ENCODE measurements at regions not wholly inside any gene's neighbourhood (a gene's known extent, or its start where the extent isn't known, plus 50 kb on each side); places are given as distances from the start of the nearest gene placed in this dataset.
"Not testable (repeated sequence)": the region's sequence is repeated elsewhere in the genome, so short reads cannot be mapped to it uniquely, and the experiment has no call there.

DNA sequence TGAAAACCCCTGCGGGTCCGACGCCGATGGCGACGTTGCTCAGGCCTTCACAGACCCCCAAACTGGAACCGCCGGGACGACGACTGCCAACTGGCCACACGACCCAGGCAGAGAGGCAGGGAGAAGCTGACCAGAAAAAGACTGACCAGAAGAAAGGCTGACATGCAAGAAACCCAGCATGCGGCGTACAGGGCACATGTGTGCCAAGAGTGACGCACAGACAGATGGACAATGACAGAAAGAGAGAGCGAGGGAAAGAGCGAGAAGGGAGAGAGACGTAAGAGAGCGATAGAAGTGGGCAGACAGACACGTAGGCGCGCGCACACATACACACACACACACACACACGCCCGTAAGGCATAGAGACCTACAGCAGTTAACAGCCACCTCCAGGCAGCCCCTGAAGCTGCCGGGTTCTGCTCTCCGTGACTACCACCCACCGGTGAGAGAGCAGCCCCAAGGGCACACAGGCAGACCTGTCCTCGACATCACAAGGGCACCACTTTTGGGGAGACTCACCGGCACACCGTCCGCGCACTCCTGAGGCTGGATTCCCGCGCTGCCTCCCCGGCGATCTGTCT lies 67.2 kb upstream of the ZNF527 start:
- DNase-seq (ENCODE audit: low read depth in 2 of 2, low spot score in 1 of 2), result no peak

DNA sequence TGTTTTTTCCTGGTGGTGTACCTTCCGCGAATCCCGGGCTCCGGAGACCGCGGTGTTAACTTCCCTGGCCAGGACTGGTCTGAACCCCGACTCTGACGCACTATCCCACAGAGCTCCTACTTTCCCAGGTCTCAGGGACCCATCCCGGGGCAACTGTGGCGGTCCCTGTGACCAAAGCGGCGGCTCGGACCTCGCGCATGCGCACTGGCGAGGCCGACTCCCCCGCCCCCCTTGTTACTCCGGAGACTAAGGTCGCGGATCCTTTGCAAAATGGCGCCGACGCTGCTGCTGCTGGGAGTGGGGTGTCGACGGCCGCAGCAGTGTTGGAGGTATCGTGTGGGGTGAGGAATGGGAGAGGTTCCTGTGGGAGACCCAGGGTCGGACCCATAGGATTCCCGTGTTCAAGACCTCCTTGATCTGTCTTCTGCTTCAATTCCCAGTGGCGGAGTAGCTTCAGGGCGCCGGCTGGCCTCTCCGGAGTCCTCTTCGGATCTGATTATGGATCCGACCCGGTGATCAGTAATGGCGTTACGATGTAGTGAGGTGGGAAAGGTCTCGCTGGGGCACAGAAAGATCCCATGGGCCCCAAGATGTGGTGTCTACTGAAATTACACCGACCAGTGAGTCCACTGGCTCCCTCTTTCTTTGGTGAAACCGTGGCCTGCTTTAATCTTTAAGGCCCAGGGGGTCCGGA lies 66.6 kb upstream of the ZNF527 start:
- no peak for DNase-seq (ENCODE audit: low read depth in 2 of 2, low spot score in 1 of 2)

DNA sequence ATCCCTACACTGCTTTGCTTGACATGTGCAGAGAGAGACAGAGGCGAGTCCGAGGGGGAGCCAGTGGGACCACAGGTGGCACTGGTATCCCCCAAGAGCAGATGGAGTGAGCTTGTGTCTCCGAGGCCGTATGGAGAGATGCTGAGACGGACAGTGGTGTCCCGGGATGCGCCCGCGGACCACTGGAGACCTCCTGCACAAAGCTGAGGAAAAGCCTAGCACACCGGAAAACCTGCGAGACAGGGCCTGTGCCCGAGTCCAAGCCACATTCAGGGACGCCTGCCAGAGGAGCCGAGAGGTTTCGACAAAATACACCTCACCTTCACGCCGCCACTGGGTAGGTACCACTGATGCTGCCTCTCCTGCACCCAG lies 66.0 kb upstream of the ZNF527 start:
- no peak for DNase-seq (ENCODE audit: low read depth in 2 of 2, low spot score in 1 of 2)

DNA sequence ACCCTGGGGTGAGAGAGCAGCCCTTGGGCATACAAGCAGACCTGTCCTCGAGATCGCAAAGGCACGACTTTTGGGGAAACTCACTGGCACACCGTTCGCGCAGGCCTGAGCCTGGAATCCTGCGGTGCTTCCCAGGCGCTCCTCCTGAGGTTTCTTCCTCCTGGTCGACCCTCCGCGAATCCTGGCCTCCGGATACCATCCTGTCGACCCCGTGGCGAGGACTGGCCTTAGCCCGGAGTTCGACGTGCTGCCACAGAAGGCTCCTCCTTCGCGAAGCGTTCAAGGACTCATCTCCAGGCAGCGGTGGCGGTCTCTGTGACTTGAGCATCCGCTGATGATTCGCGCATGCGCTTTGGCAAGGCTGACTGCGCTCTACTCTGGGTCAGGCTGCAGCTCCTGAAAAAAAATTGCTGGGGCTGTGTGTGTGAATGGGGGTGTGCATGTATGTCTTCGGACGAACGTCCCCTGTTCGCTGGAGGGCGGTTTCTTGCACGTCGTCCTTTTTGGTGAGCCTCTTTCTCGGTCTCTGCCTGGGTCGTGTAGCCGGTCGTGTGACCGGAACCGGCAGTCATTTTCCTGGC lies 64.4 kb upstream of the ZNF527 start:
- DNase-seq (ENCODE audit: low read depth in 2 of 2, low spot score in 1 of 2), result no peak

DNA sequence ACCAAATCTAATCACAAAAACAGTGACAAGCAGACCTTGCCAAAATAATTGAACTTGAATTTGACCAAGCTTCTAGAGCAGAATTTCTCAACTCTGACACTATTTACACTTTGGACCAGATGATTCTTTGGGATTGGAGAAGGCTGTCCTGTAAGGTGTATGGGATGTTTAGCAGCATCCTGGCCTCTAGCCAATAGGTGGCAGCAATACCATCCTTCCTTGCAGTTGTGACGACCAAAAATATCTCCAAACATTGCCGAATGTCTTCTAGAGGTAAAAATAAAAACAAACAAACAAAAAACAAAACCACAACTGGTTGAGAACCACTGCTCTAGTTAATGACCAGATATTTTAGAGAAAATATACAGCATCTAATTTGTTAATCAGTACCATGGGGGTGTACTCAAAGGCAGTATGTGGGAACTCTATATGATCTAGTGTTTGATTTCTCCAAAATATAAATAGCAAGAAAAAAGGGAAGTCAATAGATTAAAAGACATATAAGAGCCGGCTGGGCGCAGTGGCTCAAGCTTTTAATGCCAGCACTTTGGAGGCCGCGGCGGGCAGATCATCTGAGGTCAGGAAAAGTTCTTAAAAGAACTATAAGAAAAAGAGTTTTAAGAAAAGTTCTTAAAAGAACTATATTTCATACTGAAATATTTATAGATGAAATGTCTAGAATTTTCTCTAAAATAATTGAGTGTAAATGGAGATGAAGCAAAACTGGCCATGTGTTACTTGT lies 60.9 kb upstream of the ZNF527 start:
- no peak for DNase-seq (ENCODE audit: low read depth in 2 of 2, low spot score in 1 of 2)

DNA sequence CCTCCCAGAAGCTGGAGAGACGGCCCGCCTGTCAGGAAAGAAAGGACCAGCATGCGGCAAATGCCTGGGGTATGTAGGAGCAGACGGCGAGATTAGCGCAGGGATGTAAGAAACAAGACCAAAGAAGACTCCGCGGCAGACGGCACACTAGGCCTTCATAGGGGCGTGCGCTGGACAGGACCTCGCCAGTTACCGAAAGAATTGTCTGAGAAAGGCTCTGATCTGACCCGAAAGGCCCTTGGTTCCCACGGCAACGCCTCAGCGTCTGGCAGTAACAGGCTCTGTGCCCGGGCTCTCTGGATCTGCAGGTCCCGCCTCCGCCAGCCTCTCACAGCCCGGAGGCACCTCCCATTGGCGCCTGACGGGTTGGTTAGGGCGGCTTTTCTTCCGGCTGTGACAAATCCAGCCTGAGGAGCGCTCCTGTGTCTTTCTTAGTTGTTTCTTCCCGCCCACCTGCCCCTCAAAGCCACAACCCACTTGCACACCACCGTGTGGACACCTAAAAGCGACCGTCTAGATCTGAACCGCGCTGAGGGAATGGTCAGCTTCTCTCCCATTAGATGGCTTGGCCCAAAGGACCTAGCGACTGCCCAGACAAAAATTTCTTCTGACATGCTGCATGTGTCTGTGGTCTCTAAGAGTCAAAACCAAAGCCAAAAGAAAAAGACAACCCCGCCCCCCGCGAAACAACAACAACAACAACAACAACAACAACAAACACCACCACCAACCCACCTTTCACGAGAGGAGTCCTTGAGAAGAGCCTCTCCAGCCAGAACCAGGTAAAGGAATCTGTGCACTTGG lies 58.2 kb upstream of the ZNF527 start:
- peak in 1 of 2 donors; percentile 23 for DNase-seq (ENCODE audit: low read depth in 2 of 2, low spot score in 1 of 2)

DNA sequence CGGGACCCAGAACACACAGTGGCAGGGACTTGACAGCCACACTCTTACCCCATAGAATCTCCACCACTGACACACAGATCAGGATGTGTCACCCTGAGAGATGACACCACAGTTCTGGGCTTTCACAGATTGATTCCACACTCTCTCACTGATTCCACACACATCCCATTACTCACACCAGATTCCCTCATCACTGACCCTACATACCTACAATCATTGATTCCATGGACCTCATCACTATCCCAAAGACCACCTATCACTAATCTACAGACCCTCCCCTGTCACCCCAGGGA lies 57.6 kb upstream of the ZNF527 start:
- no peak for DNase-seq (ENCODE audit: low read depth in 2 of 2, low spot score in 1 of 2)

DNA sequence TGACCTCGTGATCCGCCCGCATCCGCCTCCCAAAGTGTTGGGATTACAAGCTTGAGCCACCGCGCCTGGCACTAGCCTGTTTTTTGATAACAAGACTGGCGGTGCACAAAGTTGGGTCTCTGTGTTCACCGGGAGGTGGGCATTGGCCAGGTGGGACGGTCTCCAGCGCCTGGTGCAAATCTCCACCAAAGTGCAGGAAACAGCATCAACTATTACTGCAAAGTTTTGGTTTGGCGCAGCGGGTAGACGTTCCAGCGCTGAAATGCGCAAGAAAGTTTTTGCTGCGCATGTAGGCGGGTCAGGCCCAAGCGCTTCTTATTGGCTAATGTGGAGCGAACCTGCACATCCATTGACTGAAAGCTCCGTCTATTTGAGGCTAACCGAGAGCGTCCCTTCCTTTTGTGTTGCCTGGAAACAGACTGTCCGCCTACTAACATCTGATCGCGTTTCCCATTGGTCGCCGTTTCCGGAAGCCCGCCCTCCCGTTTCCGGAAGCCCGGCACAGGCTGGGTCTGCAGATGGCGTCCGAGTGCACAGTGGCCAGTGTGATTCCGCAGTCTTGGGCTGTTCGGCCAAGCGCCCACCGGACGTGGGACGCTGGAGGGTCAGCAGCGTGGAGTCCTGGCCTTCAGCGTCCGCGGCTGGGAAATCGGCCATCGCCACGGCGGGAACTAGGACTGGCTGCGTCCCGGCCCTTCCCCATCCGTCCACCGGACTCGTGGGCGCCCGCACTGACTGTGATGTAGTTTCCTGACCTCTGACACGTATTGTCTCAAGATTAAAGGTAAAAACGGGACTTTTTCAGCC lies 53.3 kb upstream of the ZNF527 start:
- DNase-seq (ENCODE audit: low read depth in 2 of 2, low spot score in 1 of 2), result peak; percentile 85 to 87

DNA sequence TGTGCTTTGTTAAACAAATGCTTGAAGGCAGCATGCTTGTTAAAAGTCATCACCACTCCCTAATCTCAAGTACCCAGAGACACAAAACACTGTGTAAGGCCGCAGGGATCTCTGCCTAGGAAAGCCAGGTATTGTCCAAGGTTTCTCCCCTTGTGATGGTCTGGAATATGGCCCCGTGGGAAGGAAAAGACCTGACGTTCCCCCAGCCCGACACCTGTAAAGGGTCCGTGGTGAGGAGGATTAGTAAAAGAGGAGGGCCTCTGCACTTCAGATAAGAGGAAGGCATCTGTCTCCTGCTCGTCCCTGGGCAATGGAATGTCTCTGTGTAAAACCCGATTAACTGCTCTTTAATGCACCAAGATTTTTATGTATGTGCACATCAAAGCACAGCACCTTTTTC lies 49.9 kb upstream of the ZNF527 start:
- not testable (repeated sequence) for DNase-seq (ENCODE audit: low read depth in 2 of 2, low spot score in 1 of 2)

Data from stimulated activated CD8-positive, alpha-beta memory T cell treated with anti-CD3 and anti-CD28 coated beads, Interleukin-4, amount 100 ng/mL, for 4 hours (primary cell).